Smooth muscle cell (in vitro differentiated cells): ENCODE measurements at regions not wholly inside any gene's neighbourhood (a gene's known extent, or its start where the extent isn't known, plus 50 kb on each side); places are given as distances from the start of the nearest gene placed in this dataset.

Experiments used
- DNase-seq: peaks from one replicate; lab custom pipeline; 2025; ENCODE audit not compliant: unreplicated experiment; lab: John Stamatoyannopoulos, UW
- H2AFZ ChIP-seq: fragments of 200-600 bp; sonication (generic); 2 replicates; pipeline ENCODE4 v1.6.0; 2016; ENCODE audit warnings: antibody characterized with exemption, low read depth, mild to moderate bottlenecking
- H3F3A ChIP-seq: fragments of 200-600 bp; sonication (generic); 2 replicates; pipeline ENCODE4 v1.6.0; 2017; ENCODE audit warnings: antibody characterized with exemption, low read depth
- H3K27ac ChIP-seq: fragments of 200-600 bp; sonication (generic); 2 replicates; pipeline ENCODE4 v1.5.1; 2016; ENCODE audit warnings: low read depth, mild to moderate bottlenecking
- H3K27me3 ChIP-seq: fragments of 200-600 bp; sonication (generic); 2 replicates; pipeline ENCODE4 v1.6.1; 2016; ENCODE audit warnings: low read depth, mild to moderate bottlenecking
- H3K36me3 ChIP-seq: fragments of 200-600 bp; sonication (generic); 2 replicates; pipeline ENCODE4 v1.5.1; 2016; ENCODE audit warnings: low read depth
- H3K4me1 ChIP-seq: fragments of 200-600 bp; sonication (generic); 2 replicates; pipeline ENCODE4 v1.5.1; 2016; ENCODE audit warnings: low read depth
- H3K4me2 ChIP-seq: fragments of 200-600 bp; sonication (generic); 2 replicates; pipeline ENCODE4 v1.6.0; 2016; ENCODE audit warnings: mild to moderate bottlenecking
- H3K4me3 ChIP-seq: fragments of 200-600 bp; sonication (generic); 2 replicates; pipeline ENCODE4 v1.5.1; 2016; ENCODE audit warnings: mild to moderate bottlenecking
- H3K79me2 ChIP-seq: fragments of 200-600 bp; sonication (generic); 2 replicates; pipeline ENCODE4 v1.6.0; 2016; ENCODE audit warnings: low read depth, mild to moderate bottlenecking
- H3K9ac ChIP-seq: fragments of 200-600 bp; sonication (generic); 2 replicates; pipeline ENCODE4 v1.6.0; 2016; ENCODE audit warnings: low read depth
- H3K9me3 ChIP-seq: fragments of 200-600 bp; sonication (generic); replicated peaks from 2 replicates; pipeline ENCODE4 v1.5.1; 2016; ENCODE audit warnings: low read depth
- H4K20me1 ChIP-seq: fragments of 200-600 bp; sonication (generic); 2 replicates; pipeline ENCODE4 v1.6.0; 2016; ENCODE audit warnings: low read depth
- WGBS: methylation state at CpG from one replicate; pipeline ENCODE4 v1.1.7; 2016; ENCODE audit warnings: low lambda C conversion rate; 5-methylcytosine and 5-hydroxymethylcytosine counted together
- TF ChIP-seq, protein P1 (sequence below): fragments of 200-600 bp; sonication (generic); IDR thresholded peaks from 2 replicates; pipeline ENCODE4 v1.5.1; 2017; ENCODE audit warnings: borderline replicate concordance, mild to moderate bottlenecking, antibody characterized with exemption; ENCODE audit not compliant: insufficient read depth, poor library complexity, severe bottlenecking

GRCh38 chr2:129224486-129224885 lies 755.0 kb upstream of the RAB6C start:
- TF ChIP-seq, protein P1, sequence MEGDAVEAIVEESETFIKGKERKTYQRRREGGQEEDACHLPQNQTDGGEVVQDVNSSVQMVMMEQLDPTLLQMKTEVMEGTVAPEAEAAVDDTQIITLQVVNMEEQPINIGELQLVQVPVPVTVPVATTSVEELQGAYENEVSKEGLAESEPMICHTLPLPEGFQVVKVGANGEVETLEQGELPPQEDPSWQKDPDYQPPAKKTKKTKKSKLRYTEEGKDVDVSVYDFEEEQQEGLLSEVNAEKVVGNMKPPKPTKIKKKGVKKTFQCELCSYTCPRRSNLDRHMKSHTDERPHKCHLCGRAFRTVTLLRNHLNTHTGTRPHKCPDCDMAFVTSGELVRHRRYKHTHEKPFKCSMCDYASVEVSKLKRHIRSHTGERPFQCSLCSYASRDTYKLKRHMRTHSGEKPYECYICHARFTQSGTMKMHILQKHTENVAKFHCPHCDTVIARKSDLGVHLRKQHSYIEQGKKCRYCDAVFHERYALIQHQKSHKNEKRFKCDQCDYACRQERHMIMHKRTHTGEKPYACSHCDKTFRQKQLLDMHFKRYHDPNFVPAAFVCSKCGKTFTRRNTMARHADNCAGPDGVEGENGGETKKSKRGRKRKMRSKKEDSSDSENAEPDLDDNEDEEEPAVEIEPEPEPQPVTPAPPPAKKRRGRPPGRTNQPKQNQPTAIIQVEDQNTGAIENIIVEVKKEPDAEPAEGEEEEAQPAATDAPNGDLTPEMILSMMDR = no peak
- no peak overlapping the region for H3K9ac ChIP-seq
- no peaks in the 10 kb centered on the region for H4K20me1 ChIP-seq
- peaks cover 6% of the 10 kb centered on the region for H3K27me3 ChIP-seq
- no peaks in the 10 kb centered on the region for H3K9me3 ChIP-seq
- H3K79me2 ChIP-seq = no peaks in the 10 kb centered on the region
- H3K4me3 ChIP-seq = no peak overlapping the region
- no peaks in the 10 kb centered on the region for H3K36me3 ChIP-seq
- H2AFZ ChIP-seq = no peak overlapping the region
- H3F3A ChIP-seq = no peaks in the 10 kb centered on the region
- H3K4me2 ChIP-seq = no peak overlapping the region
- no peak overlapping the region for H3K27ac ChIP-seq
- no peak for DNase-seq
- no peaks in the 10 kb centered on the region for H3K4me1 ChIP-seq
- 91% methylated on average over 3 of the region's 3 CpGs for WGBS

- no peak for DNase-seq
- no peaks in the 10 kb centered on the region for H3F3A ChIP-seq
- H3K36me3 ChIP-seq = no peaks in the 10 kb centered on the region
- no peak overlapping the region for H3K4me3 ChIP-seq
- H3K27ac ChIP-seq = peak overlapping the region; percentile 31
- H3K4me1 ChIP-seq = no peaks in the 10 kb centered on the region
- no peak overlapping the region for H2AFZ ChIP-seq
- H3K79me2 ChIP-seq = no peaks in the 10 kb centered on the region
- no peaks in the 10 kb centered on the region for H3K9me3 ChIP-seq
- H3K4me2 ChIP-seq = no peak overlapping the region
- H3K9ac ChIP-seq = peak overlapping the region; percentile 18
- WGBS = 64% methylated on average over 3 of the region's 3 CpGs
- H3K27me3 ChIP-seq = no peaks in the 10 kb centered on the region
- TF ChIP-seq, protein P1 = no peak
- H4K20me1 ChIP-seq = no peaks in the 10 kb centered on the region
These were observed 750.3 kb upstream of the RAB6C start for GRCh38 chr2:129229196-129229595.

- Histone ChIP-seq H4K20me1 (no peaks in the 10 kb centered on the region), H3K36me3 (no peaks in the 10 kb centered on the region), H3F3A (no peaks in the 10 kb centered on the region), H3K4me3 (no peak overlapping the region), H3K9me3 (no peaks in the 10 kb centered on the region), H3K4me2 (no peak overlapping the region), H3K4me1 (no peaks in the 10 kb centered on the region), H2AFZ (no peak overlapping the region), H3K27me3 (no peaks in the 10 kb centered on the region), H3K79me2 (no peaks in the 10 kb centered on the region), H3K27ac (peak overlapping the region; percentile 31), H3K9ac (peak overlapping the region; percentile 18)
- DNase-seq = no peak
- TF ChIP-seq, protein P1 = no peak
- 59% methylated on average over 7 of the region's 7 CpGs for WGBS
These were observed 749.5 kb upstream of the RAB6C start for GRCh38 chr2:129229830-129230441.

DNA sequence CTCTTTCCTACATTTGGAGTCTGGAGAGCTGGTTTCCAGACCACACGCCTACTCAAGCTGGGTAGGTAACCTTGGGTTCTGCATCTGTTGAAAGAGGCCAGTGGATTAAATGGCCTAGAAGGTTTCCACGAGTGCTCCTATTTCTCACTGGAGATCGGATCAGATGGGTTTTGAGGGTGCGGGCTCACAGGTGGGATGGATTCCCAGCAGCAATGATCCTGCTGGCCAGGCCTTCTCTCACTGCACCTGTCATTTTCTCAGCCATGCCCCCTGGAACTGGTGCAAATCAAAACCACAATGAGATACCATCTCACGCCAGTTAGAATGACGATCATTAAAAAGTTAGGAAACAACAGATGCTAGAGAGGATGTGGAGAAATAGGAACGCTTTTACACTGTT lies 747.5 kb upstream of the RAB6C start:
- TF ChIP-seq, protein P1 = no peak
- no peaks in the 10 kb centered on the region for H3K4me1 ChIP-seq
- DNase-seq = no peak
- H3K4me3 ChIP-seq = no peak overlapping the region
- no peak overlapping the region for H3K4me2 ChIP-seq
- H3K9ac ChIP-seq = no peak overlapping the region
- H2AFZ ChIP-seq = no peak overlapping the region
- H3K79me2 ChIP-seq = no peaks in the 10 kb centered on the region
- H3K9me3 ChIP-seq = no peaks in the 10 kb centered on the region
- no peaks in the 10 kb centered on the region for H3F3A ChIP-seq
- no peaks in the 10 kb centered on the region for H3K36me3 ChIP-seq
- no peaks in the 10 kb centered on the region for H4K20me1 ChIP-seq
- WGBS = 95% methylated on average over 7 of the region's 7 CpGs
- H3K27me3 ChIP-seq = no peaks in the 10 kb centered on the region
- no peak overlapping the region for H3K27ac ChIP-seq
